HG03571 (cell line): ENCODE measurements at regions not wholly inside any gene's neighbourhood (a gene's known extent, or its start where the extent isn't known, plus 50 kb on each side); places are given as distances from the start of the nearest gene placed in this dataset.

Source experiments
- ATAC-seq: cut with Tn5 transposase; IDR thresholded peaks from one replicate; pipeline ENCODE4 v1.9.1; 2021; ENCODE audit not compliant: unreplicated experiment

DNA sequence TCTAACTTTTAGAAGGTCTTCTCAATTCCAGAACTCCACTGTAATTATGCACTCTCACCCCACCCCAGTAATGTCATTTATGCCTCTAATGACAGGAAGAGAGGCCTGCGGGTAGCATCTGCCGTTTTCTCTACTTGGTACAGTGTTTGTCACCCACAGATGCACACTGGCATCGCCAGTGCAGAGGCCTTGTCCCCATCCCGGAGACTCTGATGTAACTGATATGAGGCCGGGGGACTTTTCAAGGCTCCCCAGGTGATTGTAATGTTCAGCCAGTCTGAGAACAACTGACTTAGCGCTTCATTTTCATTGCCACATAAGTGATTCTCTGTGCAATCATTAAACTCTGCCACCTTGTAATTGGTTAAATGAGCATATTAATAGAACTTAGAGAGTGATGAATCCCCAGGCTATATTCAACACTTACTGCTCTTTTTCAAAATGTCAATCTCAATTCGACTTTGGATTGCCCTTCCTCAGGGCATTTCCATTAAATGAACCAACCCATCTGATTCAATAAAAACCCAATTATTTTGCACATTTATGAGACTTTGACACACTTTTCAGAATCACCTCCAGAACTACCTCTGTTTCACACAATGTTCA is 113.2 kb downstream of the HERPUD2 start:
- ATAC-seq = no peak

DNA sequence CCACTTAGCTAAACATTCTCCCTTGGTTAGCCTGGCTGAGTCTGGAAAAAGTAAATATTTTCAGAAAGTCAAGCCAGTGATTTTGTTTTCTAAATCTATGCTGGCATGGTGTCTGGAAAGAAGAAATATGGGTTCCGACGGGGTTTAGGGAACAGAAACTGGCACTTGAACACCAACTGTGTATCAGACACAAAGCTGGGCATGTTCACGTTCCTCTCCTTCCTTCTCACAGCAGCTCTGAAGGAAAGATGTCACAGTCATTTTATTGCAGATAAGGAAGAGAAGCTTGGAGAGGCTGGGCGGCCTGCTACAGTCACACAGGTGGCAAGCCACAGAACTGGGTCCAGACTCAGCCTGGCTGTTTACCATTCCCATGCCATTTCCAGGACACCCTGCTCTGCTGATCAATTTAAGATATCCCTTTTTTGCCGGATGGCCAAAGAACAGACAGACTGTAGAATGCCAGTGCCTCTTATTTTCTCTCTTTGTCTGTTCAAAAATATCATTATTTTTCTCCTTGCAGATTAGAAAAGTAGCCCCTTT is 118.8 kb downstream of the HERPUD2 start:
- no peak for ATAC-seq

DNA sequence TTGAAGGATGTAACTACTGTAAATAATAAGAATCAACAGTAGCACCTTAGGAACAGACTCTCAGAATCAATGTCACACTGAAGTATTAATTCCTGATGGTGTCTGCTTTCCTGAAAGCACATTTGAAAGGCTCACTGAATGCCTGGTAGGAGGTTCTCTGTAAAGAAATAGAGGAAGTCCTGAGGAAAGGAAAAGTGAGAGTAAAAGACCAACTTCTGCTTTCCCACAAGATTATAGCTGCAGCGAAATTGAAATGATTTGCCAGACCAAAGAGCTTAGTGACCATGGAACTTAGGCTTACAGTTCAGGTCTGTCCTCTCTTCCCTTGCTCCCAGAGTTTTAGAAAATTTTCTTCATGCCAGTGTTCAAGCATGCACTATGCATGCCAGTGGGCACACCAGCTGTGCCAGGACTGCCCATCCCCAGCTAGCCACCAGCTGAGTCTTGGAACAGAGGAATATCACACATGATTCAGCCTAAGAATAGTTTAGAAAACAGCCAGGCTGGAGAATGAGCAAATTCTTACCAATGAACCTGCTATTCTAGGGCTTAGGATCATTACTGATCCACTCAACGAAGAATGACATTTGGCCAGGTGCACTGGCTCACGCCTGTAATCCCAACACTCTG is 123.2 kb downstream of the HERPUD2 start:
- no peak for ATAC-seq

DNA sequence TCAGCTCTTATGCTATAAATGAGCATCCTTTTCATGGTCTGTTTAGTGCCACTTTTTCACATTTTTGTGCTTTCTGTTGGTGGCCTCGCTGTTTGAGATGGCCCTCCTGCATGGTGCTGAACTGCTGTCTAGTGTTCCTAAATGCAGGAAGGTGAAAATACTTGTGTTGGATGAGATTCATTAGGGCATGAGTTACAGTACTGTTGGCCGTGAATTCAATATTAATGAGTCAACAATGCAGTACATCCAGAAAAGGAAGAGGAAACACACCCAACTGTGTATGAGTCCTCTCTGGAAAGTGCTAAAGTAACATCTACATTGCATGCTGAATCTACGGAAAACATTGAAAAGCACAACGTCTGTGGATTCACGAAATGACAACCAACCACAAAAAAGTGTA is 124.0 kb downstream of the HERPUD2 start:
- no peak for ATAC-seq

DNA sequence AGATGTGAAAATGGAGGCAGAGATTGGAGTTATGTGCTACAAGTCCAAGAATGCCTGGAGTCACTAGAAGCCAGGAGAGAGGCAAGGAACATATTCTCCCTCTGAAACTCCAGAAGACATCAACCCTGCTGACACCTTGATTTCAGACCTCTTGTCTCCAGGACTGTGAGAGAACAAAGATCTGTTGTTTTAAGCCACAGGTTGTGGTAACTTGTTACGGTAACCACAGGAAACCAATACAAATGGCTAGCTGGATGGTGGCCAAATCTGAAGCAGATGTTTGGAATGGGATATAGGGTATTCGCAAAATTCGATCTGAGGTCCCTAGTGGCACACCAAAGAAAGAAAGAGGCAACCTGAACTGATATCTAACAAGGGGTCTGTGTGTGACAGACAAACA is 129.0 kb downstream of the HERPUD2 start:
- ATAC-seq = no peak

DNA sequence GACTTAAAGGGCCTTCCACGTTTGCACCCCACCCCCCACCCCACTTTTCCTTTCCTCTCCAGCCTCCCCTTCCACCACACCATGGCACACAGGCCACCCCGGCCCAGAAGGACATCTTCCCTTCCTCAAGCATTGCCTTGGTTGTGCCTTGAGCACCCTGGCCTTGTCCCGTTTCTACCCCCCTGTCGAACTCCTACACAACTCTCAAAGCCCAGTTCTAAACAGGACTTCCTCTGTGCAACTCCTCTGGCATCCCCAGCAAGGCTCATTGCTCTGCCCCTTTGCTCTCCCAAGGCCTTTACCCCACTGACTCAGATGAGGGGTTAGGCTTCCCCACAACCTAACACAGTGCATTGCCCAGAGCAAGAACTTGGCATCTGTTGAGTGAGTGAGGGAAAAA is 136.1 kb downstream of the HERPUD2 start:
- ATAC-seq = no peak

DNA sequence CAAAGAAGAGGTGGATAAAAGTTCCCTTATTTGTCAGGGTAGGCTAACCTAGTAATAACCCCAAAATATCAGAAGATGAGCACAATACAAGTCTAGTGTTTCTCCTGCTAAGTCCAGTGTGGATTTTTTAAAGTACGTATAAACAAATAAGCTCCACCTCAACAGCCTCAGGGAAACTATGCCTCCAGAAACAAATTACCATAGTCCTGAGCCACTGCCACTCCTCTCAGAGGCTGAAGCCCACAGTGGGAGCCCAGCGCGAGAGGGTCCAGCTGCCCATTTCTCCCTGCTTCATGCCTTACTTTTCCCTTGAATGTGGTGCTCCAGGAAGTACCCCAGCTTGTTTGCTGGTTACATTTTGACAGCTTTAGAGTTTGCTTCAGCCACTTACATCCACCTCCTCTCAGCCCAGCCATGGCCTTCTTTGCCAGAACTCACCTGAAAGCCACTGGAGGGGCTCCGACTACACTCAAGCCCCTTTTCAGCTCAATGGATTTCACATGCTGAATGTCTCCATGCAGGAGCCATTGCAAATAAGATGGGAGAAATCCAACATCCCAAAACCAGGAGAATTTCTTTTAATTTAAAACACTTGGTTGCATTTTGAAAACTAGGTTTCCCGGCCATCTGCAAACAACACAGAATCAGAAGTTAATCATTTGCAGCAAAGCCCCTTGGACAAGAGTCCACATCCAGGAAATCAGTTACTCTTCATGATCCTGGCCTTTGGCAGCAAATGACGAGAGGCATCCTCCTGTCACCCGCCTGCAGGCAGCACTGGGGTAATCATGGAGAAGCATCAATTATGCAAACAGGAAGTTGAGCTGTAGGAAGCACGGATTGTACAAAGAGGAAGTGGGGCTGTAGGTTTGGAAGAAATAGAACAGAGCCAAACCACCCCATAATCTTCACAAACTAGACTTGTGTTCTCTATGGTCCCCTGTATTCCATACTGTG is 138.1 kb downstream of the HERPUD2 start:
- ATAC-seq = no peak

DNA sequence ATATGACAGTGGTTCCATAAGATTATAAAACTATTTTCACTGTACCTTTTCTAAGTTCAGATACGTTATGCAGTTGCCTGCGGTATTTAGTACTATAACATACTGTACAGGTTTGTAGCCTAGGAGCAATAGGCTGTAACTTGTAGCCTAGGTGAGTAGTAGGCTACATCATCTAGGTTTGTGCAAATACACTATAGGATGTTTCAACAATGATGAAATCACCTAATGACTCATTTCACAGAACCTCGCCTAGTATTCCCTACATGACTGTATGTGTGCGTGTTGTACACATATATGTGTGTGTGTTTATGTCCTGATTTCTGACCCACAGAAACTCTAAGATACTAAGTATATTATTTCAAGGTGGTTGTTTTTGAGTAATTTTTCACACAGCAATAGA is 139.0 kb downstream of the HERPUD2 start:
- no peak for ATAC-seq

DNA sequence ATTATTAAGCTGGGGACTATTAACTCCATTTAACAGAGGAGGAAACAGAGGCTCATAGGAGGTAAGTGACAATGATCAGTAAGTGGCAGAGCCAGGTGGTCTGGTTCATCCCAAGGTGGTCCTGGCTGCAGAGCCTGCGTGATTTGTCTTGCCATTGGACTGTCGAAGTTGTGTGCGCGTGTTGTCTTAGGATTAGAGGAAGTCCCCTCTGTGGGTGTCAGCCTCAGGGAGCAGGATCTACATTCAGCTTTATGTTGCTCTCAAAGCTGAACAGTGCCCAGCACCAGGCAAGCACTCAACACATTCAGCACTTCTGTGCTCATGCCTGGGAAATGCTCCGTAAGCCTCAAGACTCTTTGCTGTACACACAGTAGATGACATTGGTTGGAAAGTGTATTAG is 139.5 kb downstream of the HERPUD2 start:
- ATAC-seq = no peak

DNA sequence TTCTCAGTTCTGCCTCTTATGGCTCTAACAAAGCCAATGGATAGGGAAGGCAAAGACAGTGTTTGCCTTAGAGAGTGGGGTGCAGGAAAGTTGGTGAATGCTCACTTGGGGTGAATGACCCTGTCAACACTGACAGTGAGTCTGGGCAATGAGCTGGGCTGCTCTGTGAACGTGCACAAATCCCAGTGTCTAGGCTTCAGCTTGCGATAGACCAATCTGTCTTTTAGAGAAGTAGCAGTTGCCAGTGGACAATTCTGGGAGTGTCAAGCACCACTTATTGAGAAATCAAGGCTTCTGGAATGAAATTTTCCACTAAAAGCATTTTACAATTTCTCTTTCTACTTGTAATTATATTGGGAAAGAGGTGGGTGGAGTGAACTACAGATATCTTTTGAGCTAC is 141.4 kb downstream of the HERPUD2 start:
- no peak for ATAC-seq

DNA sequence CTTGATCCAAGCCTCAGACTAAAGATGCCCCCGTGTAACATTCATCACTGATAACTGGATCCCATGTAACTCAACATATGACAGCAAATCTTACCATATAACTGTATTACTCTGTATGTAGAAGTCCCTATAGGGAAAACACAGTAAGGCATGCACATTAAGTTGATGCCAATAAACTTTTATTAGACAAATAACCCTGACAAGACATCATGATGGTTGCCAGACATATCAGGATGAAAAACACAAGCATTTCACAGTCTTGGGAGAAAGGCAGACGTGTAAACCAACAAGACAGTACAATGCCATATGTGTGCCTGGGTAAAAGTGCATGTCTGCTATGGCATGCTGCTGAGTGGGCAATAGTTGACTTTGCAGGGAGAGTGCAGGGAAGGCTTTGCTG is 142.2 kb downstream of the HERPUD2 start:
- no peak for ATAC-seq

DNA sequence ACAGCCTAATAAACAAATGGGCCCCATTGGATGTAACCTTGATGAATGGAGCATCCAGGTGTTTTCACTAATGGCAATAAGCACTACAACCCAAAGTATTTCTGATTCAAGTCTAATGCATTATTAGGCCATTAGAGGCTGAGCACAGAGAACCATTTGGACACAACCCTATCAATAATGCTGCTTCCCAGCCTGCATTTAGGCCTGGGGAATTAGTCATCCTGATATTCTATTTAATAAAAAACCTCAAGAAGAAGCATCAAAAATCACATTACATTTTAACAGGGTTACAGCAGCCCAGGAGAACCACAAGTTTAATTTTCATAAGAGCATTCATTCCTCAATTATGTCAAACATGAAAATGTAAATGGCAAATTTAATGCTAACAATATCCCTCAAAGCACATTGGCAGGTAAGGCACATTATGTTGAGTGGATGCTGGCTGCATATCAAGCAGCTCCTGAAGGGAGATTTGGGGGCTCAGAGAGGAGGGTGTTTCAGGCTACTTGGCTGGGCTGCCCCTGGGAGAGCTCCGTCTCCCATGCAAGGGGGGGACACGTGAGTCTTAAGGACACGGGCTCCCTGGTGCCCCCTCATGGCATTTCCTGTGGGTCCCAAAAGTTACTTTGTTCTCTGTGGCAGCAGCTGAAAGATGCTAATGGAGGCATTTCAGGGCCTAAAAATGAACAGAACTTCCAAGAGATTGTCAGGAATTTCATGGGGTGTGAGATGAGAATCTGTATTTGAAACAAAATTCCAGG is 143.4 kb downstream of the HERPUD2 start:
- no peak for ATAC-seq

DNA sequence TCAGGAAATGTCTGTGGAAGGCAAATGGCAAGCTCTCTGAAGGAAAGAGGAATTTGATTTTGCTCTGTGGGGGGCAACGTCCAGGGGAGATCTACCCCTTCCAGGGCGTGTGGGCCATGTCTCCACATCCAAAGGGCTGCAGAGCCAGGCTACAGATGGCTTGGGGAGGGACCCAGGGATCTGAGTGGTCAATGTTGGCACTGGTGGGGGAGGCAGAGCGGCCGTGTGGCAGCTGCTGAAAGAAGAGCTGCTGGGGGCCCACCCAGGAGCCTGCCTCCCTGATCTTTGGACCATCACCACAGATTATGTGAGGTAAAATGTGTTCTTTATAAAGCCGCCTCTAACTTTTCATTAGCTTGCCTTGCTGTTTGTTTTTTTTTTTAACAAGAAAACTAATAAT is 144.1 kb downstream of the HERPUD2 start:
- ATAC-seq = no peak

DNA sequence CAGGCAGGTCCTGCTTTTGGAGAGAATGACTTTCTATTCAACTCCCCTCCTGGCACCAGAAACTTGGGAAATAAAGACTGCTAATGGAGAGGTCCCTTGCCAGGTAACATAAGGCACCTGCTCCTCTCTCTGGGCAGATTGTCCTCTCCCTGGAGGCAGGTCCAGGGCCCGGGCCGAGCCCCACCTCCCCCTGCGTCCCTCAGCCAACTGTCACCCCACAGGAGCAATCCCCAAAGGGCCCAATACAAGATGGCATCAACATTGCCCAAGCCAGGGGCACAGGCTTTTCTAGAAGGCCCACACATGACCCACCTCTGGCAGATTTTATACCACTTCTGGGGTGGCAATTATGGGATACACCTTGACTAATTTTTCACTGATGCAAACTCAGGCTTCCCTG is 145.2 kb downstream of the HERPUD2 start:
- no peak for ATAC-seq

DNA sequence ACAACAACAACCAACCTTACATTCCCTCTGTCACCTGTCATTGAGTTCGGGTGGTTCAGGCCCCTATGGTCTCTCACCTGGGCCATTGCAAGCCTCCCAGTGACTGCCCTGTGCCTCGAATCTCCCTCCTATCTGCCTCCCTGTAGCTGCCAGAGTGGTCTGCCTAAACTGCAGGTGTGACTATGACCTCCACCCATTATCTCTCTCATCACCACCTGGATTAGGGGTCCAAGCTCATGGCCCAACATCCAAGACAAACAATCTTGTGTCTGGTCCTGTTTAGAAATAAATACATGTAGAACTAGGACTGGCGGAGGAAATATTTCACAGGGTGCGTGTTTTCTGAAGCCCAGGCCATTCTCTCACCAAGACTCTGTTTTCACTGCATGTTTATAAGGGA is 146.6 kb downstream of the HERPUD2 start:
- ATAC-seq = no peak

DNA sequence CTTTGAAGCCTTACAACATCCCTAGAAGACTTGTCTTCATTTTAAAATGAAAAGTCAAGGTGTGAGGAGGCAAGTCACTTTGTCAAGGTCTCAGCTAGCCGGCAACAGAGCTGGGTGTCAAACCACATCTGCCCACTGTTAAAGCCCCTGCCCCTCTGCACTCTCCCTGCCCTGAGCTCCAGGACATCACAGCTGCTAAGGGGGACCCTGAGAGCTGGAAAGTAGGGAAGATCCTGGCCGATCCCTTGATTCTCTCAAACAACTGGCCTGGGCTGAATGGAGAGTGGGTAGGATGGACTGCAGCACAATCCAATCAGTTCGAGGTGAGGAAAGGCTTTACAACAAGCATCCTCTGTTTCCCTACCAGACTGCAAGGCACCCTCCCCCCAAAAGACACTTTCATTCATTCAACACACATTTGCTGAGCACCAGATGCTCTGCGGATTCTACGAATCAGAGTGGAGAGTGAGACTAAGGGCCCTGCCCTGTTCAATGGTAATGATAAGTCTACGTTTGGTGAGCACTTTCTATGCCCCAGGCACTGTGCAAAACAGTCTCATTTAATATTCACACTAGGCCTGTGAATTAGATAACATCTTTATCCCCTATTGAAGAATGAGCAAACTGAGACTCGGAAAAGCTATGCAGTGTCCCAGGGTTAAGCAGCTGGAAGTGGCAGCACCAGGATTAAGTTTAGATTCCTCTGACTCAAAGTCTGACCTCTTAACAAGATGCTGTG is 148.1 kb downstream of the HERPUD2 start:
- no peak for ATAC-seq

DNA sequence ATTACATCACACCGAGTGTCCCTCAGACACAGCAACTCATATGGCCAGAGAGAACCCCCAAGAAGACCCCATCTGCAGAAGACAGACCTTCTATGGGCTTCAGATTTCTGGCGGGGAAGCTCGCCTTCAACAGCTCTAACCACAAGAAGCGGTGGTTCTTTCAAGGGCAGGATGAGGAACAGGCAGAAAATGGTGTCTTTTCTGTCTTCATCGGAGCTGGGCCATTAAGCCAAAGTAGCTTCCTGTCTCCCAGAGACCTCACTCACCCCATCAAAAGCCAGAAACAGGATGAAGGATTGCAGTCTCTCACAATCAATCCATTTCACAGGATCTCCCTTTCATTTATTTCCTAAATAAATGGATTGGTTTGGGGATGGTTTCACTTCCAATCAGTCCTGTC is 149.1 kb downstream of the HERPUD2 start:
- ATAC-seq = no peak

DNA sequence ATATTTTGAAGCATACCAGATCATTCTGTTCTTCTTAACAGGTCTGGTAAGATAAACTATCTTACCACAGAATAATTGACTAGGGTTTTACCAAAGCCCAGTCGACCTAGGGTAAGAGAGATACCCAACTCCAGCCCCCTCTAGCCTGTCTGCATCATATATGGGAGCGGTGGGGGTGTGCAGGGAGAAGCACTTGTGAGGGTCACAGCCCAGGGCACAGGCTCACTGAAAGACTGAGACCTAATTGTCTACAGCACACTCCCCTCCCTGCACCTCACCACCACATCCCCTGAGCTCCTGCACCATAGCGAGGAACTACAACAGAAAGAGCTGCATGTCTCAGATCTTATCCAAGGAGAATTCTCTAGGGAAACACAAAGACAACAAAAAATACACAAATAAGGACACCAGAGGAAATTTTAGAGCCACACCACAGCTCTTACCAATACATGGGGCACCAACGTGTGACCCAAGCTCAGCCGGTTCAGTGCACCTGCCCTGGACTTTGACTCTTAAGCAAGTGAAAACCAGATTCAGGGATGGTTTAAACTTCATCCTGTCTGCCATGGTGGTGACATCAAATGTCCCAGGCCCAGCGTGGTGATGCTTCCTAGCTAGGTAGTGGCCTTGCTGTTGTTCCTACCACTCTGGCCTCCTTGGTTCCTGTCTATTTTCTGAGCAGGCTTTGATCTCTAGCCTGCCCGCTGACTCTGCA is 150.8 kb downstream of the HERPUD2 start:
- ATAC-seq = no peak

DNA sequence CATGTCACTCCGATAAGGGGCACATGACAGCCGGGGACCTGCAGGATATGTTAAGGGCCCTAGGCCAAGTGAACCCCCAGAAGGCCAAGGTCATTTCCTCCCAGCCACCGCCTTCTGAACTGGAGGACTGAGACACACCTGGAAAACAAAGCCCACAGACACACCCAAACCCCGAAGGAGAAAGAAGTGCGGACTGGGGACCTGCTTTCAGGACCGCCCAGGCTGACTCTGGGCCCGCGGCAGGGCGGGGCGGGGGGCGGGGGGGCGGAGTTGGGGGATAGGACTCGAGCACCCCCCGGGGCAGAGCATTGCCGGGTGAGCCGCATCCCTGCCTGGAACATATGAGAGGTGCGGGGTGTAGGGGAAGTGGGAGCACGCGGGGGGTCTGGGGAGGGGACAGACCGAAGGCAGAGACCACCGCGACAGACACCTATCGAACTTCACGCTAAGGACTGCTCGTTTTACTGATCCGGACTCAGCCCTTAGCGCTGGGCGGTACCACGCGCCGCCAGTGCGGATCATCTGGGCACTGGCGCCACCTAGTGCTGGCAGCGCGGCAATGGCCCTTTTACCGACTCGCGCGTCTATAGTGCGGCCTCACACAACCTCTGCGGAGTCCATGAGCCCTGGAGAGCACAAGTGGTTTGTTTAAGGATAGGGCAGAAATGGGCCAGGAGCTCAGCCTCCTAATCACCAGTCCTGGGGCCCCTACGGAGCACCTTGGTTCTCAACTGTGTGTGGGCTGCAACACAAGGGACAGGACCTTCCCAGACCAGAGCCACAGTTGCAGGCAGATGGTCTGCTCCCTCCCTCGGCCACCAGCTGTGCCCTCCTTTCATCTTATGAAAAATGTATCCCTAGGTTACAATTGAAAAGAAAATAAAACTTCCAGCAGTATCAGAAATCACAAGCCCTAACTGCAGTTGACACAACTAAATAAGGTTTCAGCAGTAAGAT is 157.6 kb downstream of the HERPUD2 start:
- ATAC-seq = peak; percentile 99
